ENCODE measurements at regions not wholly inside any gene's neighbourhood (a gene's known extent, or its start where the extent isn't known, plus 50 kb on each side); places are given as distances from the start of the nearest gene placed in this dataset.

DNA sequence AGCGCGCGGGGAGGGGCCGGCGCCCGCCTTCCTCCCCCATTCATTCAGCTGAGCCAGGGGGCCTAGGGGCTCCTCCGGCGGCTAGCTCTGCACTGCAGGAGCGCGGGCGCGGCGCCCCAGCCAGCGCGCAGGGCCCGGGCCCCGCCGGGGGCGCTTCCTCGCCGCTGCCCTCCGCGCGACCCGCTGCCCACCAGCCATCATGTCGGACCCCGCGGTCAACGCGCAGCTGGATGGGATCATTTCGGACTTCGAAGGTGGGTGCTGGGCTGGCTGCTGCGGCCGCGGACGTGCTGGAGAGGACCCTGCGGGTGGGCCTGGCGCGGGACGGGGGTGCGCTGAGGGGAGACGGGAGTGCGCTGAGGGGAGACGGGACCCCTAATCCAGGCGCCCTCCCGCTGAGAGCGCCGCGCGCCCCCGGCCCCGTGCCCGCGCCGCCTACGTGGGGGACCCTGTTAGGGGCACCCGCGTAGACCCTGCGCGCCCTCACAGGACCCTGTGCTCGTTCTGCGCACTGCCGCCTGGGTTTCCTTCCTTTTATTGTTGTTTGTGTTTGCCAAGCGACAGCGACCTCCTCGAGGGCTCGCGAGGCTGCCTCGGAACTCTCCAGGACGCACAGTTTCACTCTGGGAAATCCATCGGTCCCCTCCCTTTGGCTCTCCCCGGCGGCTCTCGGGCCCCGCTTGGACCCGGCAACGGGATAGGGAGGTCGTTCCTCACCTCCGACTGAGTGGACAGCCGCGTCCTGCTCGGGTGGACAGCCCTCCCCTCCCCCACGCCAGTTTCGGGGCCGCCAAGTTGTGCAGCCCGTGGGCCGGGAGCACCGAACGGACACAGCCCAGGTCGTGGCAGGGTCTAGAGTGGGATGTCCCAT, 232.8 kb downstream of the SEC14L1 start (continued):
- TF ChIP-seq KIAA2018 (CRISPR knock-in tag; IDR thresholded peaks at IDR 0.05; ENCODE audit: borderline replicate concordance) (no peak), KDM3A (CRISPR knock-in tag; IDR thresholded peaks at IDR 0.05; ENCODE audit: low read depth) (no peak), ZNF280B (CRISPR knock-in tag; IDR thresholded peaks at IDR 0.05; ENCODE audit: borderline replicate concordance) (0 out of 2 replicates have a peak, but pooled peaks have one; percentile 23), ZNF558 (CRISPR knock-in tag; IDR thresholded peaks at IDR 0.05; ENCODE audit: borderline replicate concordance) (0 out of 2 replicates have a peak, but pooled peaks have one; percentile 78), ZNF235 (CRISPR knock-in tag; IDR thresholded peaks at IDR 0.05; ENCODE audit: borderline replicate concordance) (peak; percentile 69; the same call in 1 of the 2 replicates), ZNF547 (CRISPR knock-in tag; IDR thresholded peaks at IDR 0.05) (peak; percentile 40; the same call in 1 of the 2 replicates), NFAT5 (CRISPR knock-in tag; IDR thresholded peaks at IDR 0.05) (peak; percentile 65; the same call in 1 of the 2 replicates), ZBTB2 (CRISPR knock-in tag; IDR thresholded peaks at IDR 0.05; ENCODE audit: low read depth) (0 out of 2 replicates have a peak, but pooled peaks have one; percentile 3), MAF1 (CRISPR knock-in tag; IDR thresholded peaks at IDR 0.05; ENCODE audit: borderline replicate concordance) (peak; percentile 17; the same call in 1 of the 2 replicates)

Data from HepG2 (cell line).